Fibroblast of upper back skin (primary cell): ENCODE measurements at regions not wholly inside any gene's neighbourhood (a gene's known extent, or its start where the extent isn't known, plus 50 kb on each side); places are given as distances from the start of the nearest gene placed in this dataset.
"Not testable (repeated sequence)": the region's sequence is repeated elsewhere in the genome, so short reads cannot be mapped to it uniquely, and the experiment has no call there.

Source experiments
- DNase-seq: peaks from one replicate; pipeline ENCODE4 v3.0.0-alpha.2; 2013

GRCh38 chr5:88090506-88090905 is 178.1 kb downstream of the TMEM161B start:
- DNase-seq, result no peak

GRCh38 chr5:88089719-88090390 is 178.8 kb downstream of the TMEM161B start:
- no peak for DNase-seq

GRCh38 chr5:88085462-88085861 is 183.2 kb downstream of the TMEM161B start:
- DNase-seq, result no peak

DNA sequence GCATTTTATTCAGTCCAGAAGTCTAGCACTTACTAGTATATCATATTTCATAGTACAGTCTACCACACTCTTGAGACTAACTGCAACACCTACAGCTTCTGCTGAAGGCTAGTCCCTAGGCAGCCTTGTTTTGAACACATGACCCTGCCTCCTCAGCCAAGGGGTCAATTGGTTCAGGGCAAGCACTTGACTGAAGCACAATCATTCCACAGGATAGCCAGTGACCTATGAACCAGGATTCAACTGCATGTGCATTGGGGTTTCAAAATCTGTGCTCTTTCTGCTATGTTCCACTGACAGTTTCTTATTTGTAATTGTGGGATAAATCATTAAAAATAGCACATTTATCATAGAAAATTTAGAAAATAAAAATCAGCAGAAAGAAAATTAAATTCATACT is 186.8 kb downstream of the TMEM161B start:
- no peak for DNase-seq

- no peak for DNase-seq
Observed at GRCh38 chr5:88063813-88064212, 204.8 kb downstream of the TMEM161B start.

DNA sequence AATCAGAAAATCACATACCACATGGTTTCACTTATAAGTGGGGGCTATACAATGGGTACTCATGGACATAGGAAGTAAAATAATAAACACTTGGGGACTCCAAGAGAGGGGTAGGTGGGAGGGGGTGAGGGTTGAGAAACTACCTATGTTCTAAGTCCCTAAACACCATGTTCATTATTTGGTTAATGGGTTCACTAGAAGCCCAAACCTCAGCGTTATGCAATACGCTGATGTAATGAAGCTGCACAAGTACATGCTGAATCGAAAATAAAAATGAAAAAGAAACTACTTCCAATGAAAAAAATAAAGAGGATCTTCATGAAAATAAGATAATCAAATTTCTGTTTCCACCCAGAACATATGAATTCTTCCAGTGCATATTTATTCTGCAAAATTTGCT is 208.5 kb downstream of the TMEM161B start:
- DNase-seq, result no peak

DNA sequence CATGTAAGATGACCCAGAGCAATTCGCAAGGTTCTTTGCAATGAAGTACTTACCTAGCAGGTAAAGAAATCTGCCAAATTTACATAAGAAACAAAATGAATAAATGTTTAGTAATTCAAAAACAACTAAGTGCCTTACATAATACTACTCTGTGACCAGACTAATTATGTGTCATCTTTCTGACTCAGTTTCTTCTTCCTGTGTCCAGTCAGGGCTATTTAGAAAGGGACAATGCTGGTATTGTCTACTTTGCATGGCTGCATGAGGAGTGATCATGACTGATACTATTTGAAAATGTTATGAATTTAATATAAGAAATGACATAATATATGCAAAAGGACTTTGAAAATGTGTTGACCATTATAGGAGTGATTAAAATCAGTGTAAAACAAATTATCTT is 210.0 kb downstream of the TMEM161B start:
- no peak for DNase-seq

GRCh38 chr5:88052468-88052867 is 216.2 kb downstream of the TMEM161B start:
- DNase-seq, result not testable (repeated sequence)

DNA sequence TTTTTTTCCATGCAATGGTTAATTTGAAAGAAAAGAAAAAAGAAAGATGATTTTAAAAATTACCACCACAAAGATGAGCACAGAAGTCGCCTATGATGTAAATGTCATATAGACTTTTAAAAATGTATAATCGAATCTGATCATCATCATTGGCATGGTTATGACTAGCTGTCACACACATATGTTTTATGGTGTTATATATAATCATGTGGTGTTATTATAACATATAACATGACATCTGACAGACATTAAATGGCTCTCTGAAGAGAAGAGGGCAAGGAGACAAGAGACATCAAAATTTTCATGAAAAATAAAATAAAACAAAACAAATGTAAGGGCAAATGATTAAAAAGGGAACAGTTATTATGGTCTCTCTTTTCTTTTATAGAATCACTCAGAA is 217.5 kb downstream of the TMEM161B start:
- no peak for DNase-seq

- no peak for DNase-seq
Observed at GRCh38 chr5:88049737-88050136, 218.9 kb downstream of the TMEM161B start.

GRCh38 chr5:88049156-88049555 is 219.5 kb downstream of the TMEM161B start:
- DNase-seq, result no peak

DNA sequence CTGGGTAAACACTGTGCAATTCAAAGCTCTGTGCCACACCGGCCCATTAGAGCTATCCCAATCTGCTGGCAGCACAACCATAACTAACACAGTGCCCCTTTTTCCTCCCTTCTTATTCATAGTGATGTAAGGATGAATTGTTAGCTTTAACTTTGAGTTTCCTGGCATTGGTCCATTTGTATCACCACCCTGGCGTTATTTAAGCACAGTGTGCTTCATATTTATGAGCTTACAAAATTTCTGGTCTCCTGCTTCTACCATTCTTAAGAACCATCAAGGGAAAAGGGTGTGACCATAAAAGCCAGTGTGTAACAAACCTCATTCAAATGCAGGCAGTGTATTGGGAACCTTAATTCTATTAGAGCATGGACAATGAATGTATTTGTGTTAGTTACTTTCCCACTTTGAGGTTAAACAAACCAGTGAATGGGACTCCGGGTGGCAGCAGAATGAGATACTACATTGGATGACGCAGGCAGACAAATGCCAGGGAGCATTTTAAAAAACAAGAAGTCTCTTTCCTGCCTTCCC is 222.6 kb downstream of the TMEM161B start:
- DNase-seq, result no peak

DNA sequence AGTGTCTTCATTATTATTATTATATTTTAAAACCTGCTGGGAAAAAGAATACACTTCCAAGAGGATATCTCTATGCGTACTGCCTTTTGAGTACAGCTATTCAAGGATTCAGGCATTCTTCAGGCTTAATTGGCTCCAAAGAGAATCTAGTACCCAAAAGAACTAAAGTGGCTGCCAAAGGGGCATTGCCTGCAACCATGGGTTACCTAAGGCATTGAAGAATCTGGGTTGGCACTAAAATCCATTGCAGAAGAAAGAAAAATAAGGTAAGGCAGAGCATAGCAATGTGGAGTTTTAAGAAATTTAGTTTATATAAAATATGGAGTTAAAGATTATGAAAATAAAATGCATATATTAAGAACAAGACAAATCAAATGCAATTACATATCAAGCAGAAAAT is 223.5 kb downstream of the TMEM161B start:
- DNase-seq, result no peak

DNA sequence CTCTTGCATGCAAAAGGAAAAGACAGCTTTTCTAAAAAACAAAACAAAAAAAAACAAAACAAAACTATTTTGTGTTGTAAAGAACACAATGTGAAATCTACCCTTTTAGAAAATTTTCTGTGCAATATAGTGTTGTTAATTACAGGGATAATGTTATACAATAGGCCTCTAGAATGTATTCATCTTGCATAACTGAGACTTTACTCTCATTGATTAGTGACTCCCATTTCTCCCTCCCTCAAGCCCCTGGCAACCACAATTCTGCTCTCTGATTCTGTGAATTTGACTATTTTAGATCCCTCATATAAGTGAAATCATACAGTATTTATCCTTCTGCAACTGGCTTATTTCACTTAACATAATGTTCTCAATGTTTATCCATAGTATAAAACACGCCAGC is 234.1 kb downstream of the TMEM161B start:
- no peak for DNase-seq

GRCh38 chr5:88033191-88033590 is 235.5 kb downstream of the TMEM161B start:
- DNase-seq, result no peak

- no peak for DNase-seq
Observed at GRCh38 chr5:88029011-88029410, 239.6 kb downstream of the TMEM161B start.

GRCh38 chr5:88021141-88021540 is 247.5 kb downstream of the TMEM161B start:
- DNase-seq, result no peak

DNA sequence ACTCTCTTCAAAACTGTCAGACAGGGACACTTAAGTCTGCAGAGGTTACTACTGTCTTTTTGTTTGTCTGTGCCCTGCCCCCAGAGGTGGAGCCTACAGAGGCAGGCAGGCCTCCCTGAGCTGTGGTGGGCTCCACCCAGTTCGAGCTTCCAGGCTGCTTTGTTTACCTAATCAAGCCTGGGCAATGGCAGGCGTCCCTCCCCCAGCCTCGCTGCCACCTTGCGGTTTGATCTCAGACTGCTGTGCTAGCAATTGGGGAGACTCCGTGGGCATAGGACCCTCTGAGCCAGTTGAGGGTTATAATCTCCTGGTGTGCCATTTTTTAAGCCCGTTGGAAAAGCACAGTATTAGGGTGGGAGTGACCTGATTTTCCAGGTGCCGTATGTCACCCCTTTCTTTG is 253.7 kb downstream of the TMEM161B start:
- DNase-seq, result not testable (repeated sequence)

DNA sequence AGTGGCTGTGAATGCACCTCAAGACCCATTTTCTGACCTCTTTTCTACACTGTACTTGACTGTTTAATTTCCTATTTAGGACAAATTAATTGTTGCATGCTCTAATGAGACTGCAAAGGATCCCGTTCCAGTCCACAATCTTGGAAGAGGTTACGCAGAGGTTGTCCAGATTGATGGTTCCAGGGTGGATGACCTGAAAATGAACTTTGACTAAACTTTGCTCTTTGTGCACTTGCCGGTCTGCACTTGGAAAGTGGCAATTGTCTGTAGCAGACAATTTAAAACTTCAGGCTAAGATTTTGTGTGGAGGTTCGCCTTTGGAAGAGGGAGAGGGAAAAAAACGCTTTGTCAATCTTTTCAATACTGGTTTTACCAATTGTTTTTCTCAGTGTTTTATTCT is 267.8 kb downstream of the TMEM161B start:
- no peak for DNase-seq

DNA sequence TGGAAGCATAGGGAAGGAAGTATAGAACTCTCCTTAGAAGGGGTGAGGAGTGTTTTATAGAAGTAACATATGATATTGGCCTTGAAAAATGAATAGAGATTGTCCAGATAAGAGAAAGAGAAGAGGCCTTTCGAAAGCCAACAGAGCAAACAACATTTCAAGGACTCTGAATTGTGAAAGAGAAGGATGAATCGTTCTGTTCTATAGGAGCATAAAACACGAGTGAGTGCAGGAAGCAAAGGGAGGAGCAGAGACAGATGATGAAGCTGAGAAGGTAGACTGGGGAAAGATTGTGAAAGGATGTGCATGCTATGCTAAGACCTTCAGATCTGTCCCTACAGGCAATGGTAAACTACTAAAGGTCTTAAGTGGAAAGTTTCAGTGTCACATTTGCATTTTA is 271.0 kb downstream of the TMEM161B start:
- DNase-seq, result no peak

GRCh38 chr5:87966213-87966612 is 302.4 kb downstream of the TMEM161B start:
- DNase-seq, result no peak

DNA sequence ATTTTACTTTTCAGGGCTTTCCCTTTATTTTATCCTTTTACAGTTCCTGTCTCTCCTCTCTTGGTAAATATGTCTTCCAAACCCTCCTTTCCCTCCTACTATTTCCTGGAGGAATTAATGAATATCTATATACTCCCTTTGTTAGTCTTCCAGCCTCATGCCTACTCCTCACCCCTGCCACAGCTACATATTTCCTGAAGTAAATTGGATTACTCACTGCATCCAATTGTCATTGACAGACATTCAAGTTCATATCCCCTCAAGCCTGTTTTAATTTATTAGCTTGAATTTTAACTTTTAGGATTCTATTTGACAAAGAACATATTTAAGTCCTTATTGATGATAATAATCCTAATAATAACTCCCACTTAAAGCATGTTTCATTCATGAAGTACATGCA is 314.5 kb downstream of the TMEM161B start:
- DNase-seq, result no peak

DNA sequence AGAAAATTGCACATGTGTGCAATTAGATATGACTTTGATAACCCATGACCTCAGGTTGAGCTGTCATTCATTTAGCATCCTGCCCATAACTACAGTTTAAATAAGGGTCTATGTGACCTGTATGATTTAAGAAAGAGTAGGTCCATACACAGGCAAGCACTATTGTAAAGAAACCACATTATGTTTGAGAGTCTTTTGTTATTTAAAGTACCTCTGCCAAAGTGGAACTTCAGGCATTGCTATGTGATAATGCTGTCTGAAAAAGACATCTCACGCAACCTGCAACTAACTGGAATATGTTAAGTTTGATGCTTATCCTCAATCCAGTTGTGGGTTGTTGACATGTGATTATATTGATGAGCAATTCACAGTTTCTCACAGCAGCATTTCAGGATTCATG is 317.0 kb downstream of the TMEM161B start:
- DNase-seq, result no peak

- DNase-seq, result no peak
Observed at GRCh38 chr5:87949676-87950631, 318.7 kb downstream of the TMEM161B start.
